ENCODE measurements at regions not wholly inside any gene's neighbourhood (a gene's known extent, or its start where the extent isn't known, plus 50 kb on each side); places are given as distances from the start of the nearest gene placed in this dataset.

- Histone ChIP-seq H3K9me3 (no peaks in the 10 kb centered on the region), H3K4me1 (no peaks in the 10 kb centered on the region), H3K36me3 (ENCODE audit: insufficient read depth in 1 of 2, low read depth in 1 of 2) (no peaks in the 10 kb centered on the region), H3K27ac (no peak overlapping the region), H3K27me3 (ENCODE audit: insufficient read depth in 3 of 3, low read length in 2 of 3) (no peaks in the 10 kb centered on the region), H3K4me3 (no peak overlapping the region)
- DNase-seq: no peak
- ATAC-seq: no peak
- intact Hi-C loops (cut with DNase I): no loop called here
- TF ChIP-seq CTCF (IDR thresholded peaks at IDR 0.05): no peak
- 86 to 89% (median 87%) methylated on average over 5 of the region's 5 CpGs for WGBS, 3 donors
Measured at GRCh38 chr14:65268594-65268993, 143.9 kb upstream of the FUT8 start.

- DNase-seq (no peak), ATAC-seq (no peak)
- Histone ChIP-seq H3K4me3 (no peak overlapping the region), H3K9me3 (no peaks in the 10 kb centered on the region), H3K27ac (no peak overlapping the region), H3K36me3 (ENCODE audit: insufficient read depth in 1 of 2, low read depth in 1 of 2) (no peaks in the 10 kb centered on the region), H3K4me1 (no peaks in the 10 kb centered on the region), H3K27me3 (ENCODE audit: insufficient read depth in 3 of 3, low read length in 2 of 3) (no peaks in the 10 kb centered on the region)
- no peak for TF ChIP-seq CTCF (IDR thresholded peaks at IDR 0.05)
- intact Hi-C loops (cut with DNase I): no loop called here
- 47 to 71% (median 69%) methylated on average over 1 of the region's 1 CpG for WGBS, 3 donors
Measured at GRCh38 chr14:65269732-65270131, 142.8 kb upstream of the FUT8 start.

DNA sequence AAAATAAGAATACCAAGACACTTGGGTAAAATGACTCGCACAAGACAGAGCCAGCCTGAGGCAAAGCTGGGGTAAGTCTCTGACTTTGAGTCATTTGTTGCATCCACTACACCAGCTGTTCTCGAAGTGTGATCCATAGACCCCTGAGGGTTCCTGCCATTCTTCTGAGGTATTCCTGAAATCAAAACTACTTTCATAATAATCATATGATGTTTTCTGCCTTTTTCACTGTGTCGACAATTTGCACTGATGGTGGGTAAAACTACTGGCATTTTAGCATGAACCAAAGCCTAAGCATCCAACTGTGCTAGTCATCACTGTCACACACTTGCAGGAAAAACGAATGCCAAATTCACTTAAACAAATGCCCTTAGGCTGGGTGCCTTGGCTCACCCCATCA, 135.5 kb upstream of the FUT8 start:
- H3K9me3 ChIP-seq: no peaks in the 10 kb centered on the region
- TF ChIP-seq CTCF (IDR thresholded peaks at IDR 0.05): no peak
- no peaks in the 10 kb centered on the region for H3K36me3 ChIP-seq (ENCODE audit: insufficient read depth in 1 of 2, low read depth in 1 of 2)
- intact Hi-C loops (cut with DNase I): no loop called here
- ATAC-seq (no peak), DNase-seq (no peak)
- no peak overlapping the region for H3K4me3 ChIP-seq
- whole genome bisulfite sequencing, 3 donors: 73 to 82% (median 78%) methylated on average over 4 of the region's 4 CpGs
- no peaks in the 10 kb centered on the region for H3K27me3 ChIP-seq (ENCODE audit: insufficient read depth in 3 of 3, low read length in 2 of 3)
- H3K27ac ChIP-seq: no peak overlapping the region
- no peaks in the 10 kb centered on the region for H3K4me1 ChIP-seq

DNA sequence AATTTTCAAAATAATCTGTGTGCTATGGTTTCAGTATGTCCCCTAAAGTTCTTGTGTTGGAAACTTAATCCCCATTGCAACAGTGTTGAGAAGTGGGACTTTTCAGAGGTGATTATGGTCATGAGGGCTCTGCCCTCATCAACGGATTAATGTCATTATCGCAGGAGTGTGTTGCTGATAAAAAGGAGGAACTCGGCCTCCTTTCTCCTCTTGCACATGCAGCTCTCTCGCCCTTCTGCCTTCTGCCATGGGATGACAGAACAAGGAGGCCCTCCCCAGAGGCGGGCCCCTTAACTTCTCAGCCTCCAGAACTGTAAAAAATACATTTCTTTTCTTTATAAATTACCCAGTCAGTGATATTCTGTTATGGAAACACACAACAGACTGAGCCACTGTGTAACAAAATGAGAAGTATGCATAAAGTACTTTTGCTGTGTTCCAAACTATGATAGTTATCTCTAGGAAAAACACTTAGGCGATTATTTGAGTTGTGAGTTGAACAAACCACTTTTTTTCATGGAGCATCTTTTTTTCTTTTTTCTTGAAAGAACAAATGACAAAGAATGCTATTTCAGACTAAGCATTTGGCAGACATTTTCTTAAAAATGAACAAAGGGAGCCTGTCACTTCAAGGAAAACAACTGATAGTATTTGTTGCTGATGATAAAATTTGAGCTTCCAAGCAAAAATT, 134.8 kb upstream of the FUT8 start:
- intact Hi-C loops (cut with DNase I): no loop called here
- 71 to 77% (median 71%) methylated on average over 6 of the region's 6 CpGs for WGBS, 3 donors
- Histone ChIP-seq H3K9me3 (no peaks in the 10 kb centered on the region), H3K27me3 (ENCODE audit: insufficient read depth in 3 of 3, low read length in 2 of 3) (no peaks in the 10 kb centered on the region), H3K36me3 (ENCODE audit: insufficient read depth in 1 of 2, low read depth in 1 of 2) (no peaks in the 10 kb centered on the region), H3K27ac (no peak overlapping the region), H3K4me3 (no peak overlapping the region), H3K4me1 (no peaks in the 10 kb centered on the region)
- ATAC-seq: no peak
- no peak for DNase-seq
- no peak for TF ChIP-seq CTCF (IDR thresholded peaks at IDR 0.05)

GRCh38 chr14:65278589-65278988, 133.9 kb upstream of the FUT8 start:
- WGBS, 3 donors: 81 to 89% (median 81%) methylated on average over 4 of the region's 4 CpGs
- intact Hi-C loops (cut with DNase I): no loop called here
- no peak for DNase-seq
- H3K27me3 ChIP-seq (ENCODE audit: insufficient read depth in 3 of 3, low read length in 2 of 3): no peaks in the 10 kb centered on the region
- H3K27ac ChIP-seq: no peak overlapping the region
- H3K4me1 ChIP-seq: no peaks in the 10 kb centered on the region
- no peak for TF ChIP-seq CTCF (IDR thresholded peaks at IDR 0.05)
- H3K36me3 ChIP-seq (ENCODE audit: insufficient read depth in 1 of 2, low read depth in 1 of 2): no peaks in the 10 kb centered on the region
- ATAC-seq: no peak
- no peak overlapping the region for H3K4me3 ChIP-seq
- H3K9me3 ChIP-seq: no peaks in the 10 kb centered on the region

All from psoas muscle (tissue), 7 donors.